ENCODE measurements at regions not wholly inside any gene's neighbourhood (a gene's known extent, or its start where the extent isn't known, plus 50 kb on each side); places are given as distances from the start of the nearest gene placed in this dataset.

- Histone ChIP-seq H3K27me3 (no peaks in the 10 kb centered on the region), H3K9me3 (no peaks in the 10 kb centered on the region), H3K4me1 (ENCODE audit: control insufficient read depth in 1 of 2, insufficient read depth in 1 of 2, low read depth in 1 of 2, low read length in 1 of 2) (no peaks in the 10 kb centered on the region), H3K36me3 (no peaks in the 10 kb centered on the region), H3K4me3 (ENCODE audit: low read depth in 1 of 2, low read length in 1 of 2) (no peak overlapping the region), H3K27ac (no peak overlapping the region)
- TF ChIP-seq CTCF (IDR thresholded peaks at IDR 0.05) = no peak
Measured at GRCh38 chr4:189367832-189368231, 572.8 kb upstream of the FRG1 start.

- H3K9me3 ChIP-seq = no peaks in the 10 kb centered on the region
- H3K27ac ChIP-seq = no peak overlapping the region
- no peaks in the 10 kb centered on the region for H3K4me1 ChIP-seq (ENCODE audit: control insufficient read depth in 1 of 2, insufficient read depth in 1 of 2, low read depth in 1 of 2, low read length in 1 of 2)
- TF ChIP-seq CTCF (IDR thresholded peaks at IDR 0.05) = no peak
- no peaks in the 10 kb centered on the region for H3K36me3 ChIP-seq
- H3K27me3 ChIP-seq = no peaks in the 10 kb centered on the region
- H3K4me3 ChIP-seq (ENCODE audit: low read depth in 1 of 2, low read length in 1 of 2) = no peak overlapping the region
Measured at GRCh38 chr4:189374176-189374575, 566.5 kb upstream of the FRG1 start.

GRCh38 chr4:189376901-189377300 is 563.8 kb upstream of the FRG1 start:
- Histone ChIP-seq H3K27ac (no peak overlapping the region), H3K4me3 (ENCODE audit: low read depth in 1 of 2, low read length in 1 of 2) (no peak overlapping the region), H3K9me3 (no peaks in the 10 kb centered on the region), H3K4me1 (ENCODE audit: control insufficient read depth in 1 of 2, insufficient read depth in 1 of 2, low read depth in 1 of 2, low read length in 1 of 2) (no peaks in the 10 kb centered on the region), H3K27me3 (no peaks in the 10 kb centered on the region), H3K36me3 (no peaks in the 10 kb centered on the region)
- no peak for TF ChIP-seq CTCF (IDR thresholded peaks at IDR 0.05)

GRCh38 chr4:189377569-189377968 is 563.1 kb upstream of the FRG1 start:
- Histone ChIP-seq H3K27ac (no peak overlapping the region), H3K4me1 (ENCODE audit: control insufficient read depth in 1 of 2, insufficient read depth in 1 of 2, low read depth in 1 of 2, low read length in 1 of 2) (no peaks in the 10 kb centered on the region), H3K27me3 (no peaks in the 10 kb centered on the region), H3K36me3 (no peaks in the 10 kb centered on the region), H3K9me3 (no peaks in the 10 kb centered on the region), H3K4me3 (ENCODE audit: low read depth in 1 of 2, low read length in 1 of 2) (no peak overlapping the region)
- TF ChIP-seq CTCF (IDR thresholded peaks at IDR 0.05) = no peak

- Histone ChIP-seq H3K4me3 (ENCODE audit: low read depth in 1 of 2, low read length in 1 of 2) (no peak overlapping the region), H3K27ac (no peak overlapping the region), H3K36me3 (no peaks in the 10 kb centered on the region), H3K4me1 (ENCODE audit: control insufficient read depth in 1 of 2, insufficient read depth in 1 of 2, low read depth in 1 of 2, low read length in 1 of 2) (no peaks in the 10 kb centered on the region), H3K9me3 (no peaks in the 10 kb centered on the region), H3K27me3 (no peaks in the 10 kb centered on the region)
- TF ChIP-seq CTCF (IDR thresholded peaks at IDR 0.05) = no peak
Measured at GRCh38 chr4:189385098-189385497, 555.6 kb upstream of the FRG1 start.

GRCh38 chr4:189385579-189385978 is 555.1 kb upstream of the FRG1 start:
- no peaks in the 10 kb centered on the region for H3K9me3 ChIP-seq
- no peaks in the 10 kb centered on the region for H3K36me3 ChIP-seq
- H3K4me1 ChIP-seq (ENCODE audit: control insufficient read depth in 1 of 2, insufficient read depth in 1 of 2, low read depth in 1 of 2, low read length in 1 of 2) = no peaks in the 10 kb centered on the region
- TF ChIP-seq CTCF (IDR thresholded peaks at IDR 0.05) = no peak
- H3K4me3 ChIP-seq (ENCODE audit: low read depth in 1 of 2, low read length in 1 of 2) = no peak overlapping the region
- no peaks in the 10 kb centered on the region for H3K27me3 ChIP-seq
- H3K27ac ChIP-seq = no peak overlapping the region

Measured in neutrophil (primary cell).